HepG2 (cell line): ENCODE measurements at regions not wholly inside any gene's neighbourhood (a gene's known extent, or its start where the extent isn't known, plus 50 kb on each side); places are given as distances from the start of the nearest gene placed in this dataset.

ENCODE experiments used
- ATAC-seq: fragments of 200-7000 bp; cut with Tn5 transposase; 3 replicates; pipeline ENCODE4 v1.9.1; 2020; ENCODE audit warnings: mild to moderate bottlenecking, moderate library complexity
- BruUV-seq: library from RNA; stranded (reverse); fragments of 400-500 nt; replicated peaks from 2 replicates; lab custom pipeline; 2021; lab: Mats Ljungman, UMichigan
- CTCF ChIA-PET: fragments of 300-600 bp; formaldehyde crosslinking; extraction: SDS; loops from one replicate; lab custom pipeline; 2021; ENCODE audit warnings: low total read pairs, inconsistent platforms, low intra/inter-chr PET ratio; lab: Yijun Ruan, JAX
- POLR2A ChIA-PET: fragments of 350-600 bp; sonication (Branson Sonifier 250); formaldehyde crosslinking; loops from one replicate; lab custom pipeline; 2020; ENCODE audit warnings: antibody characterized with exemption, inconsistent platforms; lab: Yijun Ruan, JAX
- DNase-seq: peaks from one replicate; pipeline ENCODE4 v3.0.0-alpha.2; 2015; ENCODE audit warnings: low spot score
- FAIRE-seq: peaks from 3 replicates; lab custom pipeline; 2011; peaks lifted over from hg19 to GRCh38; lab: Jason Lieb, UNC
- H2AFZ ChIP-seq: one replicate; pipeline ENCODE4 v1.6.1; 2011; ENCODE audit warnings: low read length, inconsistent platforms
- H3K27ac ChIP-seq: fragments of 300-600 bp; 3 replicates; pipeline ENCODE4 v1.8.0; 2011; ENCODE audit warnings: mixed run types, mild to moderate bottlenecking, mixed read lengths, low read length, inconsistent platforms; ENCODE audit not compliant: insufficient read depth; ENCODE audit errors: extremely low read length
- H3K27me3 ChIP-seq, 2 experiments: fragments of 200-600 bp in 1 of 2; 2 replicates in 1 of 2; 3 replicates in 1 of 2; pipeline versions ENCODE4 v1.6.0 to v1.8.0; 2011; ENCODE audit warnings: low read length in 2 of 2, mild to moderate bottlenecking in 2 of 2, moderate library complexity in 2 of 2, inconsistent platforms in 1 of 2; ENCODE audit not compliant: insufficient read depth in 2 of 2, control insufficient read depth in 1 of 2
- H3K36me3 ChIP-seq, 2 experiments: fragments of 200-600 bp in 1 of 2; replicated peaks in 1 of 2; 2 replicates in 1 of 2; 3 replicates in 1 of 2; pipeline versions ENCODE4 v1.5.1 to v1.8.0; 2011; ENCODE audit warnings: low read length in 2 of 2, inconsistent platforms in 1 of 2; ENCODE audit not compliant: insufficient read depth in 2 of 2, control insufficient read depth in 1 of 2
- H3K4me1 ChIP-seq: 2 replicates; pipeline ENCODE4 v1.5.1; 2012; ENCODE audit warnings: low read length, inconsistent platforms; ENCODE audit not compliant: insufficient read depth
- H3K4me2 ChIP-seq: 2 replicates; pipeline ENCODE4 v1.6.0; 2011; ENCODE audit warnings: low read depth, low read length, inconsistent platforms
- H3K4me3 ChIP-seq, 3 experiments: fragments of 200-600 bp in 1 of 3; sonication (generic), shearing (Covaris generic) in 1 of 3; replicated peaks in 1 of 3; 2 replicates each; pipeline ENCODE4 v1.5.1; 2011 to 2016; ENCODE audit warnings: low read length in 3 of 3, inconsistent platforms in 2 of 3, low read depth in 2 of 3, mild to moderate bottlenecking in 2 of 3, control low read depth in 1 of 3, mixed read lengths in 1 of 3; ENCODE audit not compliant: insufficient read depth in 1 of 3
- H3K79me2 ChIP-seq: one replicate; pipeline ENCODE4 v1.6.1; 2011; ENCODE audit warnings: low read length, inconsistent platforms; ENCODE audit not compliant: insufficient read depth
- H3K9ac ChIP-seq: 2 replicates; pipeline ENCODE4 v1.6.0; 2011; ENCODE audit warnings: mild to moderate bottlenecking, low read depth, low read length, inconsistent platforms; ENCODE audit not compliant: insufficient read depth
- H3K9me3 ChIP-seq: 2 replicates; pipeline ENCODE4 v1.5.1; 2012; ENCODE audit warnings: mild to moderate bottlenecking, low read length
- H4K20me1 ChIP-seq: 2 replicates; pipeline ENCODE4 v1.6.0; 2011; ENCODE audit warnings: inconsistent platforms, mild to moderate bottlenecking, low read length, moderate library complexity; ENCODE audit not compliant: insufficient read depth
- CENPBD1 ChIP-seq: sonication (generic); formaldehyde crosslinking; IDR thresholded peaks from 2 replicates; pipeline ENCODE4 v1.8.0; 2022; ENCODE audit warnings: missing genetic modification reagents, low read depth, mild to moderate bottlenecking, borderline replicate concordance
- CTCF ChIP-seq: sonication (generic); formaldehyde crosslinking; IDR thresholded peaks from 2 replicates; pipeline ENCODE4 v1.5.0; 2020; ENCODE audit warnings: mild to moderate bottlenecking, missing genetic modification reagents, moderate library complexity
- EP300 ChIP-seq, 3 experiments: sonication (generic) in 1 of 3; formaldehyde crosslinking in 1 of 3; IDR thresholded peaks; 2 replicates each; pipeline versions ENCODE4 v1.5.1 to v1.6.1; 2011 to 2020; ENCODE audit warnings: low read depth in 2 of 3, low read length in 2 of 3, borderline replicate concordance in 1 of 3, improper control_type of control experiment in 1 of 3, mild to moderate bottlenecking in 1 of 3, missing genetic modification reagents in 1 of 3, moderate library complexity in 1 of 3
- NFAT5 ChIP-seq: sonication (generic); formaldehyde crosslinking; IDR thresholded peaks from 2 replicates; pipeline ENCODE4 v1.4.0; 2020; ENCODE audit warnings: missing genetic modification reagents
- PHB2 ChIP-seq: fragments of 450-650 bp; IDR thresholded peaks from 2 replicates; pipeline ENCODE4 v1.6.1; 2018; ENCODE audit not compliant: partially characterized antibody
- ZNF264 ChIP-seq: sonication (generic); formaldehyde crosslinking; IDR thresholded peaks from 2 replicates; pipeline ENCODE4 v1.4.0; 2020; ENCODE audit warnings: missing genetic modification reagents
- ZNF644 ChIP-seq: IDR thresholded peaks from 2 replicates; pipeline ENCODE4 v1.6.1; 2016; ENCODE audit warnings: low read depth
- WGBS: methylation state at CpG from one replicate; pipeline ENCODE4 v1.1.6; 2017; ENCODE audit warnings: low lambda C conversion rate; 5-methylcytosine and 5-hydroxymethylcytosine counted together
- in situ Hi-C: cut with HindIII; loops from 2 replicates; pipeline ENCODE4 v1.10.0; 2017; ENCODE audit warnings: low pct_unique_long_range_greater_than_20kb; ENCODE audit not compliant: extremely low pct_ligation_motif_present
- intact Hi-C: fragments of 100-400 bp; cut with micrococcal nuclease; formaldehyde crosslinking; loops from one replicate; pipeline ENCODE4 v1.10.0; 2022; ENCODE audit not compliant: unreplicated experiment

- intact Hi-C loops, result no loop called here
- no peak overlapping the region for H3K27ac ChIP-seq
- POLR2A ChIA-PET, result no interaction called here
These were observed 124.6 kb upstream of the CDH4 start for GRCh38 chr20:61127311-61128039.

GRCh38 chr20:61128701-61129269 lies 123.3 kb upstream of the CDH4 start:
- POLR2A ChIA-PET, result no interaction called here
- intact Hi-C loops (no loop called here), in situ Hi-C loops (loop anchor here (10.0 kb wide), 1 partner anchor 1074 kb away; no protein-coding TSS in a partner anchor)
- Histone ChIP-seq H3K36me3 (no peaks in the 10 kb centered on the region), H3K27me3 (peaks cover 1 to 48% of the 10 kb centered on the region in 2 experiments; a peak in 4 of 5 replicates), H3K27ac (no peak overlapping the region), H3K4me2 (no peak overlapping the region), H3K79me2 (no peaks in the 10 kb centered on the region), H3K9ac (no peak overlapping the region), H2AFZ (no peak overlapping the region), H3K9me3 (no peaks in the 10 kb centered on the region), H3K4me3 (no peak overlapping the region), H4K20me1 (no peaks in the 10 kb centered on the region), H3K4me1 (no peaks in the 10 kb centered on the region)
- ATAC-seq, result no peak
- CTCF ChIA-PET, result no interaction called here
- FAIRE-seq, result no peak
- WGBS, result 10% methylated on average over 14 of the region's 14 CpGs
- DNase-seq, result no peak
- BruUV-seq, result no TSS peak
- no peak for TF ChIP-seq ZNF264
- TF ChIP-seq NFAT5 (CRISPR knock-in tag), result no peak
- TF ChIP-seq CENPBD1 (CRISPR knock-in tag), result no peak
- TF ChIP-seq CTCF (CRISPR knock-in tag), result no peak
- no peak for TF ChIP-seq EP300 (IDR thresholded peaks at IDR 0.05; ENCODE audit: low read depth in 2 of 2, low read length in 2 of 2)
- no peak for TF ChIP-seq EP300 (CRISPR knock-in tag; IDR thresholded peaks at IDR 0.05; ENCODE audit: borderline replicate concordance)
- TF ChIP-seq PHB2, result no peak

More at GRCh38 chr20:61127311-61128039, 124.6 kb upstream of the CDH4 start:
- no peaks in the 10 kb centered on the region for H3K79me2 ChIP-seq
- no peak overlapping the region for H3K4me3 ChIP-seq
- peaks cover 1 to 48% of the 10 kb centered on the region in 2 experiments; a peak in 4 of 5 replicates for H3K27me3 ChIP-seq
- in situ Hi-C loops, result loop anchor here (10.0 kb wide), 1 partner anchor 1073 kb away; no protein-coding TSS in a partner anchor
- CTCF ChIA-PET, result no interaction called here
- no peak for DNase-seq
- H4K20me1 ChIP-seq, result no peaks in the 10 kb centered on the region
- 22% methylated on average over 12 of the region's 12 CpGs for WGBS
- H3K9me3 ChIP-seq, result no peaks in the 10 kb centered on the region
- BruUV-seq, result no TSS peak
- H3K36me3 ChIP-seq, result no peaks in the 10 kb centered on the region
- no peaks in the 10 kb centered on the region for H3K4me1 ChIP-seq
- no peak overlapping the region for H3K9ac ChIP-seq
- TF ChIP-seq ZNF644 (CRISPR knock-in tag), result no peak
- H2AFZ ChIP-seq, result no peak overlapping the region
- ATAC-seq, result no peak
- FAIRE-seq, result no peak
- no peak overlapping the region for H3K4me2 ChIP-seq
